ENCODE measurements at regions not wholly inside any gene's neighbourhood (a gene's known extent, or its start where the extent isn't known, plus 50 kb on each side); places are given as distances from the start of the nearest gene placed in this dataset.

DNA sequence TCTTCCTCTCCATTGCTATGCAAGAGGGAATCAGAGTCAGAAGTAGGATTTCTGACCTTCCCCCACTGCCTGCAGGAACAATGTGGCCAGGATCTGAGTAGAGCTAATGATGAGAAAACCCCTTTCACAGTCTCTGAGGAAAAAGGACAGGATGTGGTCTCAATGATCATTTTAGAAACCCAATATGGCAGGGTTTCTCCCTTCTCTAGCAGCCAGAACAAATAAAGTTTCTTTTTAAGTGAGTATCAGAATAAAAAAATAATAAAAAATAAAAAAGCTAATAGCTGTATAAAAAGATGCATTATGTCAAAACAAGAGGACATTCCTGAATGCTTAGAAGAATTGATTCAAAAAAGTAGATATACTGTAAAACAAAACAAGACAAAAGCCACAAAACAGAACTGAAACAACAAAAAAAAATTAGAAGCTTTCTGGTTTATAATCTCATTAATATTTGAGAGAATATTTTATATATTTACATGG is 1124.9 kb upstream of the ZEB2 start:
- Histone ChIP-seq H3K27ac (no peak overlapping the region), H3K36me3 (no peaks in the 10 kb centered on the region), H3K27me3 (no peaks in the 10 kb centered on the region), H3K4me3 (no peak overlapping the region), H3K9me3 (no peaks in the 10 kb centered on the region), H3K4me1 (no peaks in the 10 kb centered on the region)
- no peak for DNase-seq
- no peak for ATAC-seq
- intact Hi-C loops (cut with DNase I): no loop called here
- TF ChIP-seq, protein P1, sequence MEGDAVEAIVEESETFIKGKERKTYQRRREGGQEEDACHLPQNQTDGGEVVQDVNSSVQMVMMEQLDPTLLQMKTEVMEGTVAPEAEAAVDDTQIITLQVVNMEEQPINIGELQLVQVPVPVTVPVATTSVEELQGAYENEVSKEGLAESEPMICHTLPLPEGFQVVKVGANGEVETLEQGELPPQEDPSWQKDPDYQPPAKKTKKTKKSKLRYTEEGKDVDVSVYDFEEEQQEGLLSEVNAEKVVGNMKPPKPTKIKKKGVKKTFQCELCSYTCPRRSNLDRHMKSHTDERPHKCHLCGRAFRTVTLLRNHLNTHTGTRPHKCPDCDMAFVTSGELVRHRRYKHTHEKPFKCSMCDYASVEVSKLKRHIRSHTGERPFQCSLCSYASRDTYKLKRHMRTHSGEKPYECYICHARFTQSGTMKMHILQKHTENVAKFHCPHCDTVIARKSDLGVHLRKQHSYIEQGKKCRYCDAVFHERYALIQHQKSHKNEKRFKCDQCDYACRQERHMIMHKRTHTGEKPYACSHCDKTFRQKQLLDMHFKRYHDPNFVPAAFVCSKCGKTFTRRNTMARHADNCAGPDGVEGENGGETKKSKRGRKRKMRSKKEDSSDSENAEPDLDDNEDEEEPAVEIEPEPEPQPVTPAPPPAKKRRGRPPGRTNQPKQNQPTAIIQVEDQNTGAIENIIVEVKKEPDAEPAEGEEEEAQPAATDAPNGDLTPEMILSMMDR (IDR thresholded peaks at IDR 0.05): no peak

DNA sequence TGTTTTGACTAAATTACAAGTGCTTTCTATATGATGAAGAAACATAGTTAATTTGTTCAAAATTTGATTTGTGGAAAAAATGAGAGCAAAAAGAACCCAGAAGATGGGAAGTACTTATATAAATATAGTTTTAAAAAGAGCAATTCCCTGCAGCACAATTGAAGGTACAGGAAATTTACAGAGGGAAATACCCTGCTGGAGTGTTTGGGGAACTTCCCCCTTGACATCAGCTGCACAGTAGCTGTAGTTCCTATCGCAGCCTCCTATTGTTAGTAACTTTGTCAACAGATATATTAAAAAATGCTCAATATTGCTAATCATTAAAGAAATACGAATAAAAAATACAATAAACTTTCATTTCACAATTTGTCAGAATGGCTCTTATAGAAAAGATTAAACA is 1118.8 kb upstream of the ZEB2 start:
- TF ChIP-seq, protein P1 (IDR thresholded peaks at IDR 0.05): peak; percentile 18
- intact Hi-C loops (cut with DNase I): no loop called here

DNA sequence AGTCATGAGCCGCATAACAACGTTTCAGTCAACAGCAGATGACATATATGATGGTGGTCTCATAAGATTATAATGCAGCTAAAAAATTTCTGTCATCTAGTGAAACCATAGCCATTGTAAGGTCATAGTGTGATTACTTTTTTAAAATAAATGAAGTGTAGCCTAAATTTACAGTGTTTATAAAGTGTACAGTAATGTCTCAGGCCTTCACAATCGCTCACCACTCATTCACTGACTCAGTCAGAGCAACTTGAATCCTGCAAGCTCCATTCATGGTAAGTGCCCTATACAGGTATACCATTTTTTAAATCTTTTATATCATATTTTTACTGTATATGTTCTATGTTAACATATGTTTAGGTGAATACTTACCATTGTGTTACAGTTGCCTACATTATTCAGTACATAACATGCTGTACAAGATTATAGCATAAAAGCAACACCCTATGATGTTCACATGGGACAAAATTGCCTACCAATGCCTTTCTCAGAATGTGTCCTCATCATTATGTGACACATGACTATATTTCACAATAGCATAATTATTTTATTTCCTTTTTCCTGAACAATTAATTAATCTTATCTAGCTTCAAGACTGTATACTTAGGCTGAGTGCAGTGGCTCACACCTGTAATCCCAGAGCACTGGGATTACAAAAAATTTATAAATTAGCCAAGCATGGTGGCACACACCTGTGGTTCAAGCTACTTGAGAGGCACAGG is 1115.9 kb upstream of the ZEB2 start:
- ATAC-seq: no peak
- TF ChIP-seq, protein P1 (IDR thresholded peaks at IDR 0.05): no peak
- Histone ChIP-seq H3K4me3 (no peak overlapping the region), H3K27ac (no peak overlapping the region), H3K4me1 (no peaks in the 10 kb centered on the region), H3K27me3 (no peaks in the 10 kb centered on the region), H3K9me3 (no peaks in the 10 kb centered on the region), H3K36me3 (no peaks in the 10 kb centered on the region)
- DNase-seq: no peak
- intact Hi-C loops (cut with DNase I): no loop called here

More for the DNA sequence above, 1118.8 kb upstream of the ZEB2 start:
- Histone ChIP-seq H3K4me1 (no peaks in the 10 kb centered on the region), H3K27me3 (no peaks in the 10 kb centered on the region), H3K27ac (no peak overlapping the region), H3K9me3 (no peaks in the 10 kb centered on the region), H3K4me3 (no peak overlapping the region), H3K36me3 (no peaks in the 10 kb centered on the region)
- no peak for ATAC-seq
- DNase-seq: no peak

DNA sequence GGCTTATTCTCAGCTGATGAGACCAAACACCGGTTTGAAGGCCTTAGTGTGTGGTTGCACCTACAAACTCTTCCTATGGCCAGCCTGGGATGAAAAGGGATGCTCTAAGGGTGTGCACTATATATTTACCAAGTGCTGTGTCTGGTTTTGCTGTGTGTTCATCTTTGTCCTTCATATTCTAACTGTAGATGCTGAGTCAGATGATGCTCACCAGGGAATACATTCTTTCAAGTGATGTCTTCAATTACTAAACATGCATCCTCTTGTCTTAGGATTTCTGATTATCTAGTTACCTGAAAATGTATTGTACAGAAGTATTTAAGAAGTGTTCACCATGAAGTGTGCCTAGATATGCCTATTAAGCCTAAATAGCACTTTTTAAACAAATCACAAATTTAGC is 1111.6 kb upstream of the ZEB2 start:
- DNase-seq: no peak
- H3K9me3 ChIP-seq: no peaks in the 10 kb centered on the region
- TF ChIP-seq, protein P1 (IDR thresholded peaks at IDR 0.05): no peak
- no peaks in the 10 kb centered on the region for H3K27me3 ChIP-seq
- no peak overlapping the region for H3K27ac ChIP-seq
- no peak overlapping the region for H3K4me3 ChIP-seq
- H3K36me3 ChIP-seq: no peaks in the 10 kb centered on the region
- no peak for ATAC-seq
- H3K4me1 ChIP-seq: no peaks in the 10 kb centered on the region
- intact Hi-C loops (cut with DNase I): no loop called here

DNA sequence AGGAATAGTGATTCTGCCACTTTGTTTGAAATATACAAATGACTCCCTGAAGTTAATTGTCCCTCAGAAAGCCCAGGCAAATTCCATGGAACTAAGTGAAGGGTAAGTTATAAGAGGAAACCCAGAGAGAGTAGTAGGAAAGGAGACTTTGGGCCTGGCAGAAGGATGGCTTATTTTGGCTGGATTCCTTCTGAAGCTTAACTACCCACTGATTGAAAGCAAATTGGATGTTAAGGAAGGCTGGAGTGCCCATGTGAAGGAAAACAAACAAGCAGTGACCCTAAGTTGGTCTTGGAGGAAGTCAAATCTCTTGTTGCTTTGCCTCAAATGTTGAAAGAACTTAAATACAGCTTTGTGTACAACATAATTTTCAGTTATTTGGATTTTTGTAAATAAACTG is 1106.4 kb upstream of the ZEB2 start:
- no peaks in the 10 kb centered on the region for H3K27me3 ChIP-seq
- no peaks in the 10 kb centered on the region for H3K36me3 ChIP-seq
- intact Hi-C loops (cut with DNase I): no loop called here
- no peaks in the 10 kb centered on the region for H3K9me3 ChIP-seq
- ATAC-seq (no peak), DNase-seq (no peak)
- no peaks in the 10 kb centered on the region for H3K4me1 ChIP-seq
- H3K4me3 ChIP-seq: no peak overlapping the region
- TF ChIP-seq, protein P1 (IDR thresholded peaks at IDR 0.05): no peak
- H3K27ac ChIP-seq: no peak overlapping the region
